ENCODE measurements at regions not wholly inside any gene's neighbourhood (a gene's known extent, or its start where the extent isn't known, plus 50 kb on each side); places are given as distances from the start of the nearest gene placed in this dataset.

DNA sequence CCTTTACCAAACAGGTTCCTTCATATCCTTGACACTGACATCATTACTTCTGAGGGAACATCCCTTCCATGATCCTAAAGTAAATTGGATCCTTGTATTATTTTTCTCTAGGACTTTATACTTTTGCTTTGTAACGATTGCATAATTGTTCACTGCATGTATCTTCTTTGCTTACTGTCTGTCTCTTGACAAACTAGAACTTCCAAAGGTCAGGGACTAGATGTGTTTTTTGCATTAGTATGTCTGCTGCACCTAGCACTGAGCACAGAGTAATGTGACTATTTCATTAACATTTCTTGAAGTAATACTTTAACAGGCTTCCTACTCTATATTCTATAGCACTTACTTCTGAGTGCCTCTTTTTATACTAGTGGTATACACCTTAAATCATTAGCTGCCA, 976.6 kb upstream of the SORCS1 start:
- DNase-seq = no peak

DNA sequence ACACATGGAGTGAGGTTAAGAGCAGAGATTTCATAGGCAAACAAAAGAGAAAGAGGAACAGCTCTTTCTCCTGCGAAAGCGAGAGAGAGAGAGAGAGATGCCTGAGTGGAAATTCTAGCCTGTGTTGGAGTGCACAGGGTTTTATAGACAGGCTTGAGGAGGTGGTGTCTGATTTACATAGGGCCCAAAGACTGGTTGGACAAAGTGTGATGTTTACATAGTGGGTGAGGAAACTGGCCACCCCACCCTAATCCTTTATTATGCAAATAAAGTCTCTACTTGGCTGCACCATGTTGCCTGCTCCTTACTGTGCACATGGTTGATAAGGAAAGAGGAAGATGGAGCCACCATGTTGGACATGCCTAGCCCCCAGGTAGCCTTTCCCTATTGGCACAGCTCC, 967.8 kb upstream of the SORCS1 start:
- DNase-seq = no peak

DNA sequence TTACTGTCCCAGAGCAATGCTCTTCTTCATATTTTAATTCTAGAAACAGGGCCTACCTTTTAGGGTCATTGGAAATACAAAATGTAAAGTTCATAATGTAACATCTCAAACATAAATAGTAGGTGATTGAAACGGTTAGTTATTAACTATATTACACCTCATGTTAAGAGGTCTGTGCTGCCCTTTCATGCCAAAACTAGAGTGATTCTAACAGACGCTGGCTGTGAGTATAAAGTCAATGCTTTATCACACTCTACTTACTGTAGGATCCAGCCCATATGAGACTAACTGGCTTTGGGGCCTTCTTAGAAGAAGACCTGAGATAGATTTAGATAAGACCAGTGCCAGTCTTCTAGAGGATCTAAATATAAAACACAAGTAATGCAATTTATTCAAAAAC, 966.1 kb upstream of the SORCS1 start:
- no peak for DNase-seq

DNA sequence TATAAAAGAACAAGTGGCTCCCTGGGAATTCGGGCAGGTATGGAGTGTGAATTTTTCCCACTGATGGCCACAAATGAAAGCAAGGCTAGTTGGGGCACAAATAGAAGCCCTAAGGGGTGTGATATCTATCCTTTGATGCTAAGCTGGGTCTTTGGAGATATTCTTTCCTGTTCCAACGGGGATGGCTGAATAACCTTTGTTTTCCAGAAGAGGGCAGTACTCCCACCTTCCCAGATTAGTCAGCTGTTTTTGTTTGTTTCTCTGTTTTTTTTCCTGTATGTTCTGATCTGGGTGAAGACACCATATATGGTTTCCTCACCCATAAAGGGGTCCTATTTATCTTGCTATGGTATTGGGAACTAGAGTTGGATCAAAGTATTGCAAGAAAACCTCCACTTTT, 947.7 kb upstream of the SORCS1 start:
- DNase-seq = no peak

- DNase-seq = no peak
Measured at GRCh38 chr10:108104551-108105156, 940.1 kb upstream of the SORCS1 start.

- DNase-seq = no peak
Measured at GRCh38 chr10:108097258-108097657, 932.8 kb upstream of the SORCS1 start.

- no peak for DNase-seq
Measured at GRCh38 chr10:108095932-108096925, 931.7 kb upstream of the SORCS1 start.

DNA sequence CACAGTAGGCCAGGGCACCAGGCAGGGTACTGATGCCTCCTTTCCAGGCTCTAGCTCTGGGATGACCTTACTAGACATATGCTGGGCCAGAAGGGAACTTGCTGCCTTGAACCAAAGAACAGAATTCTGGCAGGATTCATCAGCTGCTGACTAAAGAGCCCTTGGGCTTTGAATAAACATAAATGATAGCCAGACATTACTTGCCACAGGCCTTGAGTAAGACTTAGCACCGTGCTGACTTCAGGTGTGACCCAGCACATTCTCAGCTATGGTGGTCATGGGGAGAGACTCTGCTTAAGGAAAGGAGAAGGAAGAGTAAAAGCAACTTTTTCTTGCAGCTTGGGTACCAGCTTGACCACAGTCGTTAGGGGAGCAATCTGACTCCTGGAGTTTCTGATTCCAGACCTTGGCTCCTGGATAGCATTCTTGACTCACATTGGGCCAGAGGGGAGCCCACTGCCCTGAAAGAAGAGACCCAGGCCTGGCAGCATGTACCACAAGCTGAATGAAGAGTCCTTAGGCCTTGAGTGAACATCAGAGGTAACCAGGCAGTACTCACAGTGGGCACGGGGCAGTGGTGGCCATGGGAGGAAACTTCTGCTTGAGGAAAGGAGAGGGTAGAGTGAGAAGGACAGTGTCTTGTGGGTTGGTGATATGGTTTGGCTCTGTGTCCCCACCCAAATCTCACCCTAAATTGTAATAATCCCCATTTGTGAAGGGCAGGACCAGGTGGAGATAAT, 926.1 kb upstream of the SORCS1 start:
- DNase-seq = no peak

GRCh38 chr10:108086502-108086901, 922.0 kb upstream of the SORCS1 start:
- DNase-seq = no peak

DNA sequence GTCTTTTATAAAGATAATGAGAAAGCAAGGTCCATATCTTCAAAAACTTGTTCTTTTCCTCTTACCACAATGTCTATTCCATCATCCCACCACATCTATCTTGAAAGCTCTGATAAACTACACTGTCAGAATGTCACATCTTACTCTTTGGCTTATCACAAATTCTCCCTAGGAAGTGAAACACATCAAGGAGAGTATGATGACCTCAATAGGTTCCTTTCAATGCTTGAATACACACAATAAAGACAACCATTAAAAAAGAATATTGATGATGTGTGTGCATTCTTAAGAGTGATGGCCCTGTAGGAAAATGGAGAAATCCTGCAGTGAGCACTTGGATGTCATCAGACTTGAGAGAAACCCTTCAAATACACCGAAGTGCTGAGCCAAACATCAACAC, 918.1 kb upstream of the SORCS1 start:
- DNase-seq = no peak

GRCh38 chr10:108078263-108078662, 913.8 kb upstream of the SORCS1 start:
- DNase-seq = no peak

GRCh38 chr10:108072466-108072865, 908.0 kb upstream of the SORCS1 start:
- no peak for DNase-seq

- DNase-seq = no peak
Measured at GRCh38 chr10:108070789-108071188, 906.3 kb upstream of the SORCS1 start.

DNA sequence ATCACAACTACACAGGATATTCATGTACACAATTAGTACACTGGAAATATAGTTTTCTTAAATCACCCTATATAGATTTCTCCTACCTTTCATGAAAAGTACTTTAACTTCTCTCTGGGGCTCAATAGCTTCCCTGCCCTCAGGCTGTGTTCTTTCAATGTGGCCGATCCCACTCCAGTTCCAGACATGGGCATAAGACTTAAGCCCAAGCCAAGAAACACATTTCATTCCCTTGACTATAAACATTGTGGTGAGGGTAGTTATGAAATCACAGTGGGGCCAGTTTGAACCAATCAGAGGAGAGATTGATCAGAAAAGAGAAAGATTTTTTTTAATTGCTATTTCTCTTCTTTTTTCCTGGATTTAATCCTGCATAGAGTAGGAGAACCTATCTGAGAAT, 904.6 kb upstream of the SORCS1 start:
- no peak for DNase-seq

DNA sequence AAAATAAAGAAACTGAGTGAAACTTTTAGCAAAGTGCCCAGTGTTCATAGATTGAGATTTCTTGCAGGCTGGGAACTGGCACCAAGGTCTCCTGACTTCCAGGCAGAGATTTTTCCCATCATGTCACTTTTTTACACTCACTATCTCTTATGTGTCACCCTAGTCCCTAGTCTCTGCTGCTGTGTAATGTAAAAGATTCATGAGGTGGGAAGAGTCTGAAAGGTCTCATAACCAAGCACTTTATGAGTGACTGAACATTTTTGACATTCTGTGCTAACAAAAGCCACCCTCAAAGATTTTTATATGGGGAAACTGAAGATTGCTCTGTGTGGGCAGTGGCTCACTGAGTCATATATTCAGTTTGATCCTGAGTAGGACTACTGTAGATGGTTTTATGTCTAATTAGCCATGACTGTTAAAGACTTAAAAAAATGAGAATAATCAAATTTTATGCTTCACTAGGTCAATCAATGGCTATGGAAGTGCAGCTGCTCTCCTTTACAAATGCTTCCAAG, 900.3 kb upstream of the SORCS1 start:
- no peak for DNase-seq

DNA sequence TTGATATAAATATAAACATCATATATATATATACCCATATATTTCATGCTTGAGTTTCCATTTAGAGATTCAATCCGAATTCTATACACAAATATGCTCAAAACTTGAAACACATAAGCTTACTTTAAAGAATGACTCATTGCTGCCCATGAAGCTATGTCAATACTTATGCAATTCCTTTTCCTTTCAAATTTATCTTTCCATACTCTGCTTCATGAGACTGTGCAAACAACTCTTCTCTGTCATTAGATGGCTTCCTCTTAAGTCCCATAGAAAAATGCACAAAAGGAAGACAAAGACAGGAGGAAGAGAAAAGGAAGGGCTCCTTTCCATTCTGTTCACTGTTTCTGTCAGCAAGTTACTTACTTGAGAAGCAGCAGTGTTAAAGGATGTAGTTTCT, 895.7 kb upstream of the SORCS1 start:
- DNase-seq = no peak

- no peak for DNase-seq
Measured at GRCh38 chr10:108055506-108055905, 891.0 kb upstream of the SORCS1 start.

DNA sequence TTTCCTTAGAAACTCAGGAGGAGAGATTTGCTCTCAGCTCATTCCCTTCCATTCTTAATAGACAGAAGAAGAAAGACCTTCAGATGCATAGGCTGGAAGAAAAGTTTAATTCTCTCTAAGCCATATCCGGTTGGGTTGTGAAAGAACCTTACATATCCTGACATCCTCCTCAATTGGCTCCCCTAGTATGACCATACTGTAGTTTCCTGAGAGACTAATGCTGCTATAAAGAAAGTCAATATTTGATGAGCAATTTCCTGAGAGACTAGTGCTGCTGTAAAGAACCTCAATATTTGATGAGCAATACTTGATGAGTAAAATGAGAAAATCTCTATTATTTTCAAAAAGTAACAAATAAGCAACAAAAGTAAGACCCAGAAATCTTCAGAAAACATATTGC, 888.5 kb upstream of the SORCS1 start:
- DNase-seq = no peak

DNA sequence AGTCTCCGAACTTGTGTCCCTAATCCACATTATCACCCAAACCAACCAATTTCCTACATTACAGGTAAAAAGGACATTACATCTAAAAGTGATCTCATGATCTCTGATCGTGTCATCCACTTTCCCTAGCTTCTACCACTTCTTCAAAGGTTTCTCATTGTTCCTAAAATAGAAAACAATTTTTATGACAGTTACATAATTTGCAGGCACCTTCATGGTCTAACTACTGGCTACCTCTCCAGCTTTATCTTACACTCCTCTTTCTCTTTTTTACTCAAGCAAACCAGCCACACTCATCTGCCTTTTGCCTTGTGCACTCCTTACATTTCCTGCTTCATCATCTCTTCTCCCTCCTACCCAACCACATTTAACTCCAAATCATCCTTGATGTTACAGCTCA, 886.7 kb upstream of the SORCS1 start:
- DNase-seq = no peak

GRCh38 chr10:108050626-108051025, 886.1 kb upstream of the SORCS1 start:
- no peak for DNase-seq

GRCh38 chr10:108049668-108050067, 885.2 kb upstream of the SORCS1 start:
- no peak for DNase-seq

GRCh38 chr10:108048898-108049297, 884.4 kb upstream of the SORCS1 start:
- no peak for DNase-seq

DNA sequence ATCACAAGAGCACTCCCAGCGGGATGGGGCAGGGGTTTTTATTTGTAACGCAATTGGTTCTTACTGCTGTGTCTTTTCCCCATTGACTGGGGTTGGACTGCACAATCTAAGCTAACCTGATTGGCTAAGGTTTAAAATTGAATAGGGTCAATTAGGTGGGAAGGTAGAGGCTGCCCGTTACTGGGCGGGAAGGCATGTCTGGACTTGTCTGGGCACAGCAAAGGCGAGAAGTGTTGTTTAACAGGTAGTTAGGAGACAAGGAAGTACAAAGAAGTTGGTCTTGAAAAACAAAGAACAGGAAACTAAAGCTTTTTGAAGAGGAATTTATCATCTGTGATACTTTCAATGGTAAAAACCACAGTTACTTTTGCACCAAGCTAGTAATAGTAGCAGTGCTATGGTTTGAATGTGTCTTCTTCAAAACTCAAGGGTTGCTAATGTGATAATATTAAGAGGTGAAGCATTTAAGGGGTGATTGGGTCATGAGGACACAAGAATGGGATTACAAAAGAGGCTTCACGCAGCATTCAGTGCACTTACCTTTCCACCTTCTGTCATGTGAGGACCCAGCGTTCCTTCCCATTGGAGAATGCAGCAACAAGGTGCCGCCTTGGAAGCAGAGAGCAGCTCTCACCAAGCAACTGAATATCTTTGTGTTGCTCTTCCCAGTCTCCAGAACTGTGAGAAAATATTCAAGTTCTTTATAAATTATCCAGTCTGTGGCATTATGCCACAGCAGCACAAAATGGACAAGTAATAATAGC, 875.5 kb upstream of the SORCS1 start:
- DNase-seq = no peak

Data from SW 1271 (cell line).